Gastroesophageal sphincter (tissue), 3 donors: ENCODE measurements at regions not wholly inside any gene's neighbourhood (a gene's known extent, or its start where the extent isn't known, plus 50 kb on each side); places are given as distances from the start of the nearest gene placed in this dataset.
"Not testable (repeated sequence)": the region's sequence is repeated elsewhere in the genome, so short reads cannot be mapped to it uniquely, and the experiment has no call there.

Experiments used
- CTCF ChIP-seq, 4 experiments: fragments of 200-600 bp in 2 of 4; fragments of 450-650 bp in 2 of 4; sonication (generic) in 1 of 4; IDR thresholded peaks; one replicate each; pipeline ENCODE4 v1.5.1; 2017 to 2019; ENCODE audit warnings: antibody characterized with exemption in 4 of 4, mild to moderate bottlenecking in 2 of 4, moderate library complexity in 2 of 4
- EP300 ChIP-seq: sonication (generic); formaldehyde crosslinking; IDR thresholded peaks from one replicate; pipeline ENCODE4 v1.6.1; 2017; ENCODE audit warnings: antibody characterized with exemption, mild to moderate bottlenecking
- POLR2A ChIP-seq, 2 donors: fragments of 450-650 bp; IDR thresholded peaks; one replicate each; pipeline ENCODE4 v1.6.1; 2017; ENCODE audit warnings: antibody characterized with exemption in 2 of 2, mild to moderate bottlenecking in 2 of 2, moderate library complexity in 1 of 2
- POLR2AphosphoS5 ChIP-seq: sonication (generic); formaldehyde crosslinking; IDR thresholded peaks from one replicate; pipeline ENCODE4 v1.6.1; 2017; ENCODE audit warnings: antibody characterized with exemption

- not testable (repeated sequence) for TF ChIP-seq CTCF (IDR thresholded peaks at IDR 0.05); POLR2A (IDR thresholded peaks at IDR 0.05); POLR2AphosphoS5; EP300
These were observed 90.4 kb upstream of the TSC22D1 start for GRCh38 chr13:44666538-44666937.
